ENCODE measurements at regions not wholly inside any gene's neighbourhood (a gene's known extent, or its start where the extent isn't known, plus 50 kb on each side); places are given as distances from the start of the nearest gene placed in this dataset.

DNA sequence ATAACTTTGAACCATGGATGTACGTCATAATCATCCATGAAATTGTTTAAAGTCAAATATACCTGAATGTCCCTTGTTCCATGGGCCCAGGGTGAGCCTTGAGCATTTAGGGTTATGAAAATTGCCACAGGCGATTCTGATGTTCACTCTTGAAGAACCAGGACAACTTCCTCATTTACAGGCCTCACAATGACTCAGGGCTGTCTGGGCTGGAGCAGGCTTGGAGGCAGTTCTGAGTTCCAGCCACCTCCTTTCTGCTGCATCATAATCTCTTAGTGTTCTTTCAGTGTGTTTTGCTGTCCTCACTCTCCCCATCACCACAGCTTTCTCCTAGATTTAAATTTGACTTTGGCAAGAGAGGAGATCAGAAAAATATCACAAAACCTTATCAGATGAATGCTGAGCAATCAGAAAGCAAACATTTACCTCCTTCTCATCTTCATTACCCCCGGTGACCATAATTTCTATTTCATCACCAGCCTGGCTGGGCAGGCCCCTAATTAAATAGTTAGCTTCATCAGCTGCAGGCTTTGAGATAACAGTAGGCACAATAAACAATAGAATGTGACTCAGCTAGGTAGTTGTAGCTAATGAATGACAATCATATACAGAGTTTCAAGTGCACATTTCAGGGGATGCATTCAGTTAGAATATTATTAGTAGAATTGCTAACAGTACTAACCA is 571.0 kb downstream of the SH2D4B start:
- Histone ChIP-seq H3K4me2 (ENCODE audit: low read length) (no peak overlapping the region), H3K27ac (ENCODE audit: low read depth, low read length, poor library complexity, severe bottlenecking) (no peak overlapping the region), H3K9me3 (ENCODE audit: low read length) (no peaks in the 10 kb centered on the region), H3K36me3 (ENCODE audit: insufficient read depth, low read length) (no peaks in the 10 kb centered on the region), H3K4me1 (ENCODE audit: insufficient read depth, low read length, poor library complexity, severe bottlenecking) (no peaks in the 10 kb centered on the region), H2AFZ (ENCODE audit: low read length) (no peak overlapping the region), H3K9me2 (ENCODE audit: insufficient read depth, low read length) (no peaks in the 10 kb centered on the region), H4K20me1 (ENCODE audit: insufficient read depth, low read length) (no peaks in the 10 kb centered on the region), H3K4me3 (ENCODE audit: low read depth, low read length, poor library complexity, severe bottlenecking) (no peak overlapping the region), H3K79me2 (ENCODE audit: insufficient read depth, low read depth, low read length) (no peaks in the 10 kb centered on the region)
- no peak for DNase-seq (ENCODE audit: low spot score)
- intact Hi-C loops (cut with micrococcal nuclease; ENCODE audit: unreplicated experiment), result no loop called here
- BruUV-seq (replicated peaks), result no TSS peak
- TF ChIP-seq EZH2phosphoT487 (IDR thresholded peaks at IDR 0.05; ENCODE audit: borderline replicate concordance, low read depth, low read length), result no peak
- TF ChIP-seq, protein P1, sequence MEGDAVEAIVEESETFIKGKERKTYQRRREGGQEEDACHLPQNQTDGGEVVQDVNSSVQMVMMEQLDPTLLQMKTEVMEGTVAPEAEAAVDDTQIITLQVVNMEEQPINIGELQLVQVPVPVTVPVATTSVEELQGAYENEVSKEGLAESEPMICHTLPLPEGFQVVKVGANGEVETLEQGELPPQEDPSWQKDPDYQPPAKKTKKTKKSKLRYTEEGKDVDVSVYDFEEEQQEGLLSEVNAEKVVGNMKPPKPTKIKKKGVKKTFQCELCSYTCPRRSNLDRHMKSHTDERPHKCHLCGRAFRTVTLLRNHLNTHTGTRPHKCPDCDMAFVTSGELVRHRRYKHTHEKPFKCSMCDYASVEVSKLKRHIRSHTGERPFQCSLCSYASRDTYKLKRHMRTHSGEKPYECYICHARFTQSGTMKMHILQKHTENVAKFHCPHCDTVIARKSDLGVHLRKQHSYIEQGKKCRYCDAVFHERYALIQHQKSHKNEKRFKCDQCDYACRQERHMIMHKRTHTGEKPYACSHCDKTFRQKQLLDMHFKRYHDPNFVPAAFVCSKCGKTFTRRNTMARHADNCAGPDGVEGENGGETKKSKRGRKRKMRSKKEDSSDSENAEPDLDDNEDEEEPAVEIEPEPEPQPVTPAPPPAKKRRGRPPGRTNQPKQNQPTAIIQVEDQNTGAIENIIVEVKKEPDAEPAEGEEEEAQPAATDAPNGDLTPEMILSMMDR (conservative IDR thresholded peaks at IDR 0.05; ENCODE audit: low read length), result no peak
- POLR2A ChIA-PET, result interaction anchor here (0.6 kb wide), 1 partner anchor 10 kb away, joined by 3 read pairs; no protein-coding TSS in a partner anchor
- CTCF ChIA-PET (ENCODE audit: unreplicated experiment), result no interaction called here

DNA sequence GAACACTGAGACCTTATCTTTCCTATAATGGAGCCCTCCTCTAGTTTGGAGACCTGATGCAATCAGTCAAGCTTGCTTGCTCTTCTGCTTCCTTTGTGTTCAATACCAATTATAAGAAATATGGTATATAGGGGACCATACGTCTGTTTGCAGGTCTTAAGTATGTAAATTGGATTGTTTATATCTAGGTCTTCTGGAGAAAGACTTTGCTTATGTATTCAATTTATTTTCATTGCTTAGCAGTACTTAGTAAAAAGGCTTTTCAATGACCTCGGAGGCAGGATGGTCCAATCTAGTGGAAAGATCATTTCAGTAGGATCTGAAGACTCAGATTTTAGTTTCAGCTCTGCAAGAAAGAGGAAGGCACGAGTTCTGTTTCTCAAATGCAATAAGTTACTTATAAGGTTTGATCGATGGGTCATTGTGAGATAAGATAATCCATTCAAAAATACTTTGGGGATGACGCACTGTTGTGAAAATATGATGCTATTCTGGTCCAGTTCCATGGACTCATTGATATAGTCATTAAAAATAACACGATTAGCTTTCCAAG is 571.6 kb downstream of the SH2D4B start:
- Histone ChIP-seq H2AFZ (ENCODE audit: low read length) (no peak overlapping the region), H3K4me2 (ENCODE audit: low read length) (no peak overlapping the region), H3K79me2 (ENCODE audit: insufficient read depth, low read depth, low read length) (no peaks in the 10 kb centered on the region), H3K4me3 (ENCODE audit: low read depth, low read length, poor library complexity, severe bottlenecking) (no peak overlapping the region), H3K9me3 (ENCODE audit: low read length) (no peaks in the 10 kb centered on the region), H3K27ac (ENCODE audit: low read depth, low read length, poor library complexity, severe bottlenecking) (no peak overlapping the region), H3K4me1 (ENCODE audit: insufficient read depth, low read length, poor library complexity, severe bottlenecking) (no peaks in the 10 kb centered on the region), H3K9me2 (ENCODE audit: insufficient read depth, low read length) (no peaks in the 10 kb centered on the region), H3K36me3 (ENCODE audit: insufficient read depth, low read length) (no peaks in the 10 kb centered on the region), H4K20me1 (ENCODE audit: insufficient read depth, low read length) (no peaks in the 10 kb centered on the region)
- BruUV-seq (replicated peaks), result no TSS peak
- CTCF ChIA-PET (ENCODE audit: unreplicated experiment), result no interaction called here
- POLR2A ChIA-PET, result no interaction called here
- no peak for DNase-seq (ENCODE audit: low spot score)
- intact Hi-C loops (cut with micrococcal nuclease; ENCODE audit: unreplicated experiment), result no loop called here
- TF ChIP-seq EZH2phosphoT487 (IDR thresholded peaks at IDR 0.05; ENCODE audit: borderline replicate concordance, low read depth, low read length), result no peak
- TF ChIP-seq, protein P1 (conservative IDR thresholded peaks at IDR 0.05; ENCODE audit: low read length), result no peak

DNA sequence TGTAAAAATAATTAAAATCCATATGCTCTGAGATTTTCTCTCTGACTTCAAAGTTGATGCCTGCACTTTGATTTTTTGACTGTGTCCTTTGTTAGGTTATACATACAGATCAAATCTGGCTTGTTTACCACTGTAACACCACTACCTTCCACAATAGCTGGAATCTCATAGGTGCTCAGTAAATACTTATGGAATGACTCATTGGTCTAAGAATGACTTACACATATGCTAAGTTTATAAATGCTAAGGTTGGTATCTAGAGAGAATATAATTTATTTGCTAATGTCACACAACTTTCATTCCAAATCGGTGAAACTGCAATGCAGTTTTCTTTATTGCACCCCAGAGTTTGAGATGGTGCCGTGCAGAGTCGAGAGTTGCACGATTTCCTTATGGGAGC is 578.5 kb downstream of the SH2D4B start:
- POLR2A ChIA-PET, result no interaction called here

More for the DNA sequence above, 578.5 kb downstream of the SH2D4B start:
- BruUV-seq (replicated peaks), result no TSS peak
- no peak overlapping the region for H2AFZ ChIP-seq (ENCODE audit: low read length)
- no peaks in the 10 kb centered on the region for H3K79me2 ChIP-seq (ENCODE audit: insufficient read depth, low read depth, low read length)
- TF ChIP-seq EZH2phosphoT487 (IDR thresholded peaks at IDR 0.05; ENCODE audit: borderline replicate concordance, low read depth, low read length), result no peak
- TF ChIP-seq, protein P1 (conservative IDR thresholded peaks at IDR 0.05; ENCODE audit: low read length), result no peak
- no peak overlapping the region for H3K4me2 ChIP-seq (ENCODE audit: low read length)
- no peak overlapping the region for H3K4me3 ChIP-seq (ENCODE audit: low read depth, low read length, poor library complexity, severe bottlenecking)
- no peaks in the 10 kb centered on the region for H4K20me1 ChIP-seq (ENCODE audit: insufficient read depth, low read length)
- no peak for DNase-seq (ENCODE audit: low spot score)
- no peaks in the 10 kb centered on the region for H3K36me3 ChIP-seq (ENCODE audit: insufficient read depth, low read length)
- H3K27ac ChIP-seq (ENCODE audit: low read depth, low read length, poor library complexity, severe bottlenecking), result no peak overlapping the region
- intact Hi-C loops (cut with micrococcal nuclease; ENCODE audit: unreplicated experiment), result no loop called here
- no peaks in the 10 kb centered on the region for H3K9me2 ChIP-seq (ENCODE audit: insufficient read depth, low read length)
- H3K9me3 ChIP-seq (ENCODE audit: low read length), result no peaks in the 10 kb centered on the region
- CTCF ChIA-PET (ENCODE audit: unreplicated experiment), result no interaction called here
- H3K4me1 ChIP-seq (ENCODE audit: insufficient read depth, low read length, poor library complexity, severe bottlenecking), result no peaks in the 10 kb centered on the region

Measured in OCI-LY7 (cell line).